Endothelial cell of umbilical vein (primary cell): ENCODE measurements at regions not wholly inside any gene's neighbourhood (a gene's known extent, or its start where the extent isn't known, plus 50 kb on each side); places are given as distances from the start of the nearest gene placed in this dataset.
"Not testable (repeated sequence)": the region's sequence is repeated elsewhere in the genome, so short reads cannot be mapped to it uniquely, and the experiment has no call there.

ENCODE experiments used
- BruUV-seq: library from RNA; stranded (reverse); fragments of 400-500 nt; replicated peaks from 2 replicates; lab custom pipeline; 2021; lab: Mats Ljungman, UMichigan
- CTCF ChIA-PET: fragments of 300-600, 350-600 bp; sonication (Branson Sonifier 250); formaldehyde crosslinking; loops from one replicate; lab custom pipeline; 2021; ENCODE audit warnings: antibody characterized with exemption, inconsistent platforms; lab: Charles Lee
- POLR2A ChIA-PET: fragments of 300-600, 350-600 bp; sonication (Branson Sonifier 250); formaldehyde crosslinking; loops from one replicate; lab custom pipeline; 2021; ENCODE audit warnings: antibody characterized with exemption, inconsistent platforms; lab: Charles Lee
- DNase-seq: peaks from one replicate; pipeline ENCODE4 v3.0.0-alpha.2; 2011; ENCODE audit warnings: low read depth, low spot score
- FAIRE-seq: peaks from 2 replicates; lab custom pipeline; 2011; peaks lifted over from hg19 to GRCh38; lab: Jason Lieb, UNC
- H2AFZ ChIP-seq: 2 replicates; pipeline ENCODE4 v1.6.0; 2012; ENCODE audit warnings: low read depth, low read length, control low read depth, inconsistent platforms
- H3K27ac ChIP-seq: 2 replicates; pipeline ENCODE4 v1.5.1; 2011; ENCODE audit warnings: low read depth, mild to moderate bottlenecking, control low read depth, low read length, moderate library complexity; ENCODE audit not compliant: insufficient read depth
- H3K27me3 ChIP-seq, 2 experiments: 2 replicates each; pipeline versions ENCODE4 v1.6.0 to v1.6.1; 2011; ENCODE audit warnings: low read length in 2 of 2, mixed read lengths in 1 of 2; ENCODE audit not compliant: control insufficient read depth in 2 of 2, insufficient read depth in 2 of 2
- H3K36me3 ChIP-seq, 2 experiments: 2 replicates in 1 of 2; 3 replicates in 1 of 2; pipeline ENCODE4 v1.5.1; 2011; ENCODE audit warnings: low read length in 2 of 2, mild to moderate bottlenecking in 1 of 2, moderate library complexity in 1 of 2; ENCODE audit not compliant: control insufficient read depth in 2 of 2, insufficient read depth in 2 of 2; ENCODE audit errors: extremely low read depth in 1 of 2
- H3K4me1 ChIP-seq: 3 replicates; pipeline ENCODE4 v1.5.1; 2011; ENCODE audit warnings: mild to moderate bottlenecking, low read length; ENCODE audit not compliant: control insufficient read depth, insufficient read depth; ENCODE audit errors: extremely low read depth
- H3K4me2 ChIP-seq: 2 replicates; pipeline ENCODE4 v1.6.1; 2011; ENCODE audit warnings: low read length, control low read depth, mixed read lengths; ENCODE audit not compliant: insufficient read depth
- H3K4me3 ChIP-seq, 3 experiments: fragments of 200-600 bp in 1 of 3; sonication (generic), shearing (Covaris generic) in 1 of 3; replicated peaks in 1 of 3; 2 replicates each; pipeline ENCODE4 v1.5.1; 2011 to 2016; ENCODE audit warnings: control low read depth in 3 of 3, low read length in 3 of 3, mild to moderate bottlenecking in 2 of 3, inconsistent platforms in 1 of 3, low read depth in 1 of 3, moderate library complexity in 1 of 3; ENCODE audit not compliant: insufficient read depth in 1 of 3
- H3K79me2 ChIP-seq: 2 replicates; pipeline ENCODE4 v1.6.0; 2012; ENCODE audit warnings: low read length, inconsistent platforms; ENCODE audit not compliant: control insufficient read depth, insufficient read depth
- H3K9ac ChIP-seq: replicated peaks from 2 replicates; pipeline ENCODE3; 2011; ENCODE audit warnings: low read length, control low read depth; ENCODE audit not compliant: insufficient read depth; ENCODE audit errors: extremely low read depth
- H3K9me1 ChIP-seq: replicated peaks from 3 replicates; pipeline ENCODE4 v1.6.0; 2011; ENCODE audit warnings: mild to moderate bottlenecking, low read length; ENCODE audit not compliant: control insufficient read depth, insufficient read depth; ENCODE audit errors: extremely low read depth
- H3K9me3 ChIP-seq: replicated peaks from 2 replicates; pipeline ENCODE4 v1.5.1; 2012; ENCODE audit warnings: low read length, inconsistent platforms; ENCODE audit not compliant: control insufficient read depth, insufficient read depth
- H4K20me1 ChIP-seq: replicated peaks from 2 replicates; pipeline ENCODE3; 2011; ENCODE audit warnings: mild to moderate bottlenecking, low read length; ENCODE audit not compliant: control insufficient read depth, insufficient read depth; ENCODE audit errors: extremely low read depth
- CTCF ChIP-seq, 2 donors: IDR thresholded peaks; 1 replicate in 1 of 2; 2 replicates in 1 of 2; pipeline ENCODE4 v1.5.1; 2011; ENCODE audit warnings: low read length in 2 of 2, mild to moderate bottlenecking in 2 of 2, moderate library complexity in 2 of 2, control low read depth in 1 of 2, inconsistent platforms in 1 of 2, low read depth in 1 of 2; ENCODE audit not compliant: insufficient read depth in 1 of 2; ENCODE audit errors: extremely low read depth in 1 of 2
- EZH2 ChIP-seq: IDR thresholded peaks from 2 replicates; pipeline ENCODE4 v1.6.1; 2012; ENCODE audit warnings: borderline replicate concordance, low read depth, mild to moderate bottlenecking, moderate library complexity, low read length, inconsistent platforms; ENCODE audit not compliant: severe bottlenecking
- FOS ChIP-seq: IDR thresholded peaks from 2 replicates; pipeline ENCODE4 v1.6.1; 2011; ENCODE audit warnings: mild to moderate bottlenecking, low read length, moderate library complexity, borderline replicate concordance; ENCODE audit not compliant: insufficient read depth
- GATA2 ChIP-seq: IDR thresholded peaks from 2 replicates; pipeline ENCODE4 v1.7.0; 2011; ENCODE audit warnings: low read depth, mild to moderate bottlenecking, moderate library complexity, mixed read lengths, low read length; ENCODE audit not compliant: insufficient read length, insufficient read depth
- JUN ChIP-seq: IDR thresholded peaks from 2 replicates; pipeline ENCODE4 v1.6.1; 2011; ENCODE audit warnings: borderline replicate concordance, low read depth; ENCODE audit not compliant: insufficient read length, insufficient read depth
- POLR2A ChIP-seq: IDR thresholded peaks from 2 replicates; pipeline ENCODE4 v1.6.1; 2012; ENCODE audit warnings: low read depth, mild to moderate bottlenecking, control low read depth, low read length
- POLR2AphosphoS5 ChIP-seq: IDR thresholded peaks from 2 replicates; pipeline ENCODE4 v1.6.1; 2012; ENCODE audit warnings: low read depth, mild to moderate bottlenecking, control low read depth, low read length, moderate library complexity; ENCODE audit not compliant: insufficient read depth
- dilution Hi-C: fragments of 300-500 bp; cut with MboI; formaldehyde crosslinking; loops from one replicate; pipeline ENCODE4 v1.15.0; 2019; ENCODE audit warnings: low sequenced_read_pairs; ENCODE audit not compliant: extremely low pct_ligation_motif_present
- intact Hi-C: fragments of 100-400 bp; cut with micrococcal nuclease; formaldehyde crosslinking; loops from one replicate; pipeline ENCODE4 v1.10.0; 2022

GRCh38 chrX:77277911-77278310 is 169.3 kb upstream of the FGF16 start:
- H3K36me3 ChIP-seq, result no peaks in the 10 kb centered on the region
- intact Hi-C loops, result no loop called here
- no TSS peak for BruUV-seq
- CTCF ChIA-PET, result no interaction called here
- H3K79me2 ChIP-seq, result no peaks in the 10 kb centered on the region
- no peak for DNase-seq
- H3K9me3 ChIP-seq, result no peaks in the 10 kb centered on the region
- POLR2A ChIA-PET, result no interaction called here
- no peak for FAIRE-seq
- no peaks in the 10 kb centered on the region for H3K4me1 ChIP-seq
- no peaks in the 10 kb centered on the region for H3K9me1 ChIP-seq
- no peak overlapping the region for H3K4me3 ChIP-seq
- H3K9ac ChIP-seq, result no peak overlapping the region
- H3K4me2 ChIP-seq, result no peak overlapping the region
- no peak overlapping the region for H3K27ac ChIP-seq
- TF ChIP-seq POLR2AphosphoS5 (no peak), JUN (no peak), FOS (no peak), GATA2 (no peak), EZH2 (no peak), POLR2A (no peak), CTCF (IDR thresholded peaks at IDR 0.05; ENCODE audit: extremely low read depth in 1 of 2, insufficient read depth in 1 of 2, low read depth in 1 of 2, low read length in 2 of 2) (no peak)
- H2AFZ ChIP-seq, result no peak overlapping the region
- H3K27me3 ChIP-seq, result no peaks in the 10 kb centered on the region
- dilution Hi-C loops, result no loop called here
- H4K20me1 ChIP-seq, result no peaks in the 10 kb centered on the region

GRCh38 chrX:77279373-77279772 is 167.8 kb upstream of the FGF16 start:
- H3K4me3 ChIP-seq, DNase-seq, dilution Hi-C loops, H3K4me2 ChIP-seq, FAIRE-seq, H3K36me3 ChIP-seq, H3K9me1 ChIP-seq, CTCF ChIA-PET, H3K79me2 ChIP-seq, H3K9ac ChIP-seq, intact Hi-C loops, H4K20me1 ChIP-seq, H3K27me3 ChIP-seq, H3K27ac ChIP-seq, H2AFZ ChIP-seq, H3K4me1 ChIP-seq, POLR2A ChIA-PET, BruUV-seq, H3K9me3 ChIP-seq: not testable (repeated sequence)
